ENCODE measurements at regions not wholly inside any gene's neighbourhood (a gene's known extent, or its start where the extent isn't known, plus 50 kb on each side); places are given as distances from the start of the nearest gene placed in this dataset.
A peak's percentile ranks its signal among the peaks of the same experiment; 100 is the strongest.

GRCh38 chr6:14472986-14473337 is 355.4 kb downstream of the CD83 start:
- Histone ChIP-seq H3K4me3 (ENCODE audit: low read depth, low read length) (no peak overlapping the region), H3K36me3 (ENCODE audit: control insufficient read depth in 2 of 2, insufficient read depth in 1 of 2, low read length in 2 of 2) (no peaks in the 10 kb centered on the region), H3K9me3 (ENCODE audit: control insufficient read depth, insufficient read depth, low read depth, low read length) (no peaks in the 10 kb centered on the region), H3K27ac (ENCODE audit: extremely low read depth, low read depth, low read length) (no peak overlapping the region), H3K4me1 (ENCODE audit: control insufficient read depth, insufficient read depth, low read length) (no peaks in the 10 kb centered on the region)
- TF ChIP-seq MZF1 (tag by site-specific recombination; IDR thresholded peaks at IDR 0.05; ENCODE audit: borderline replicate concordance): no peak
- no peak for TF ChIP-seq GFI1B (tag by site-specific recombination; IDR thresholded peaks at IDR 0.05)
- TF ChIP-seq ZNF549 (tag by site-specific recombination; IDR thresholded peaks at IDR 0.05): no peak
- no peak for TF ChIP-seq ZNF274 (IDR thresholded peaks at IDR 0.05; ENCODE audit: low read length)
- no peak for TF ChIP-seq ZNF274 (tag by site-specific recombination; IDR thresholded peaks at IDR 0.05; ENCODE audit: borderline replicate concordance)
- TF ChIP-seq OVOL3 (tag by site-specific recombination; IDR thresholded peaks at IDR 0.05): no peak
- no peak for TF ChIP-seq ZNF366 (tag by site-specific recombination; conservative IDR thresholded peaks at IDR 0.05)
- no peak for TF ChIP-seq ZNF280C (tag by site-specific recombination; IDR thresholded peaks at IDR 0.05)
- ChIA-PET CTCF (interaction anchor here (0.8 kb wide), 1 partner anchor 111 kb away, joined by 4 read pairs; no protein-coding TSS in a partner anchor), POLR2A (no interaction called here)

- POLR2A ChIA-PET: no interaction called here
- Histone ChIP-seq H3K36me3 (ENCODE audit: control insufficient read depth in 2 of 2, insufficient read depth in 1 of 2, low read length in 2 of 2) (no peaks in the 10 kb centered on the region), H3K27ac (ENCODE audit: extremely low read depth, low read depth, low read length) (no peak overlapping the region), H3K4me1 (ENCODE audit: control insufficient read depth, insufficient read depth, low read length) (no peaks in the 10 kb centered on the region), H3K4me3 (ENCODE audit: low read depth, low read length) (no peak overlapping the region), H3K9me3 (ENCODE audit: control insufficient read depth, insufficient read depth, low read depth, low read length) (no peaks in the 10 kb centered on the region)
- CTCF ChIA-PET: interaction anchor here (0.6 kb wide), 2 partner anchors 236 to 431 kb away, joined by 4 to 5 read pairs; no protein-coding TSS in a partner anchor
- no peak for TF ChIP-seq ZNF211 (tag by site-specific recombination; IDR thresholded peaks at IDR 0.05; ENCODE audit: low read depth)
- no peak for TF ChIP-seq ZNF146 (tag by site-specific recombination; IDR thresholded peaks at IDR 0.05)
- peak; percentile 58; the same call in 1 of the 2 replicates for TF ChIP-seq ZIC2 (tag by site-specific recombination; IDR thresholded peaks at IDR 0.05)
- TF ChIP-seq EGR2 (tag by site-specific recombination; IDR thresholded peaks at IDR 0.05; ENCODE audit: low read depth): peak; percentile 70
- no peak for TF ChIP-seq ZBTB10 (tag by site-specific recombination; IDR thresholded peaks at IDR 0.05)
- TF ChIP-seq ZNF561 (tag by site-specific recombination; IDR thresholded peaks at IDR 0.05; ENCODE audit: borderline replicate concordance): no peak
- TF ChIP-seq ZNF529 (tag by site-specific recombination; IDR thresholded peaks at IDR 0.05; ENCODE audit: insufficient replicate concordance): no peak
- TF ChIP-seq ZFHX2 (tag by site-specific recombination; conservative IDR thresholded peaks at IDR 0.05): 0 out of 2 replicates have a peak, but pooled peaks have one; percentile 42
- TF ChIP-seq BCL11A (tag by site-specific recombination; IDR thresholded peaks at IDR 0.05; ENCODE audit: low read depth): no peak
- TF ChIP-seq ZNF239 (tag by site-specific recombination; IDR thresholded peaks at IDR 0.05): no peak
- TF ChIP-seq GLIS1 (tag by site-specific recombination; IDR thresholded peaks at IDR 0.05): peak; percentile 81
Measured at GRCh38 chr6:14474816-14475215, 357.2 kb downstream of the CD83 start.
